Nephron progenitor cell (in vitro differentiated cells): ENCODE measurements at regions not wholly inside any gene's neighbourhood (a gene's known extent, or its start where the extent isn't known, plus 50 kb on each side); places are given as distances from the start of the nearest gene placed in this dataset.
A peak's percentile ranks its signal among the peaks of the same experiment; 100 is the strongest.

Experiments used
- DNase-seq: peaks from one replicate; pipeline ENCODE4 v3.0.0; 2021
- H3K27ac Mint-ChIP-seq: 2 replicates; pipeline ENCODE4 v1.8.0; 2021; ENCODE audit warnings: mild to moderate bottlenecking, moderate library complexity, mixed read lengths
- H3K27me3 Mint-ChIP-seq: 2 replicates; pipeline ENCODE4 v1.8.0; 2021; ENCODE audit warnings: mild to moderate bottlenecking, low read depth, mixed read lengths; ENCODE audit not compliant: poor library complexity
- H3K36me3 Mint-ChIP-seq: 2 replicates; pipeline ENCODE4 v1.8.0; 2021; ENCODE audit warnings: low read depth, mixed read lengths
- H3K4me1 Mint-ChIP-seq: 2 replicates; pipeline ENCODE4 v1.8.0; 2021; ENCODE audit warnings: mixed read lengths
- H3K4me3 Mint-ChIP-seq: 2 replicates; pipeline ENCODE4 v1.8.0; 2021; ENCODE audit warnings: mild to moderate bottlenecking, moderate library complexity, mixed read lengths
- H3K9me3 Mint-ChIP-seq: 2 replicates; pipeline ENCODE4 v1.8.0; 2021; ENCODE audit warnings: mild to moderate bottlenecking, moderate library complexity, mixed read lengths
- TF ChIP-seq, protein P1 (sequence below): fragments of 200-600 bp; sonication (generic); IDR thresholded peaks from 2 replicates; pipeline ENCODE4 v1.5.0; 2021; ENCODE audit warnings: antibody characterized with exemption

GRCh38 chr3:159929171-159930141 lies 59.2 kb upstream of the IL12A start:
- H3K27ac Mint-ChIP-seq = peak overlapping the region; percentile 74

GRCh38 chr3:159934216-159934615 lies 54.4 kb upstream of the IL12A start:
- peaks cover 12% of the 10 kb centered on the region for H3K36me3 Mint-ChIP-seq
- H3K4me1 Mint-ChIP-seq = no peaks in the 10 kb centered on the region
- H3K27ac Mint-ChIP-seq = no peak overlapping the region
- H3K27me3 Mint-ChIP-seq = peaks cover 8% of the 10 kb centered on the region
- H3K4me3 Mint-ChIP-seq = no peak overlapping the region
- no peak for DNase-seq
- H3K9me3 Mint-ChIP-seq = peaks cover 39% of the 10 kb centered on the region
- TF ChIP-seq, protein P1, sequence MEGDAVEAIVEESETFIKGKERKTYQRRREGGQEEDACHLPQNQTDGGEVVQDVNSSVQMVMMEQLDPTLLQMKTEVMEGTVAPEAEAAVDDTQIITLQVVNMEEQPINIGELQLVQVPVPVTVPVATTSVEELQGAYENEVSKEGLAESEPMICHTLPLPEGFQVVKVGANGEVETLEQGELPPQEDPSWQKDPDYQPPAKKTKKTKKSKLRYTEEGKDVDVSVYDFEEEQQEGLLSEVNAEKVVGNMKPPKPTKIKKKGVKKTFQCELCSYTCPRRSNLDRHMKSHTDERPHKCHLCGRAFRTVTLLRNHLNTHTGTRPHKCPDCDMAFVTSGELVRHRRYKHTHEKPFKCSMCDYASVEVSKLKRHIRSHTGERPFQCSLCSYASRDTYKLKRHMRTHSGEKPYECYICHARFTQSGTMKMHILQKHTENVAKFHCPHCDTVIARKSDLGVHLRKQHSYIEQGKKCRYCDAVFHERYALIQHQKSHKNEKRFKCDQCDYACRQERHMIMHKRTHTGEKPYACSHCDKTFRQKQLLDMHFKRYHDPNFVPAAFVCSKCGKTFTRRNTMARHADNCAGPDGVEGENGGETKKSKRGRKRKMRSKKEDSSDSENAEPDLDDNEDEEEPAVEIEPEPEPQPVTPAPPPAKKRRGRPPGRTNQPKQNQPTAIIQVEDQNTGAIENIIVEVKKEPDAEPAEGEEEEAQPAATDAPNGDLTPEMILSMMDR = no peak

More at GRCh38 chr3:159929171-159930141, 59.2 kb upstream of the IL12A start:
- DNase-seq = no peak
- Mint-ChIP-seq H3K4me1 (peaks cover 6% of the 10 kb centered on the region), H3K9me3 (peaks cover 23% of the 10 kb centered on the region), H3K27me3 (peaks cover 14% of the 10 kb centered on the region), H3K36me3 (peaks cover 5% of the 10 kb centered on the region), H3K4me3 (no peak overlapping the region)
- TF ChIP-seq, protein P1 = no peak

DNA sequence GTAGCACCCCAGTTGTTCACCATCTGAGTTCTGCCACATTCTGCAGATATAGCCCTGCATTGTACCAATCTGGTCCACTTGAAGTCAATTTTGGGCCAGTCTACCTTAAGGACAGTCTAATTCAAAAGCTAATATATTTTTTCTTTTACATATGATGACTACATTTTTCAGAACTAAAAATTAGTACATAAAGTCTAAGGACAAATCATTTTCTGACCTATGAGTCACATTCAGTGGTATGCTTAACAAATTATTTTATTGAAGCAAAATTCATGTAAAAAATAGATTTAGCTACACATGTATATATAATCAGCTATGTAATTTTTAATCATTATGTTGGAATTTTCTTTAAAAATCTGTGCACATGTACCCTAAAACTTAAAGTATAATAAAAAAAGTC lies 52.1 kb upstream of the IL12A start:
- H3K27me3 Mint-ChIP-seq = peaks cover 12% of the 10 kb centered on the region
- TF ChIP-seq, protein P1 = no peak
- H3K9me3 Mint-ChIP-seq = peaks cover 44% of the 10 kb centered on the region
- no peaks in the 10 kb centered on the region for H3K4me1 Mint-ChIP-seq
- H3K36me3 Mint-ChIP-seq = peaks cover 12% of the 10 kb centered on the region
- H3K27ac Mint-ChIP-seq = no peak overlapping the region
- DNase-seq = no peak
- no peak overlapping the region for H3K4me3 Mint-ChIP-seq

- H3K9me3 Mint-ChIP-seq = peaks cover 37% of the 10 kb centered on the region
- no peaks in the 10 kb centered on the region for H3K4me1 Mint-ChIP-seq
- TF ChIP-seq, protein P1 = no peak
- H3K27ac Mint-ChIP-seq = no peak overlapping the region
- H3K4me3 Mint-ChIP-seq = no peak overlapping the region
- peaks cover 16% of the 10 kb centered on the region for H3K27me3 Mint-ChIP-seq
- H3K36me3 Mint-ChIP-seq = peaks cover 12% of the 10 kb centered on the region
- DNase-seq = no peak
Measured at GRCh38 chr3:159937561-159938166, 51.0 kb upstream of the IL12A start.

- Mint-ChIP-seq H3K27me3 (peaks cover 13% of the 10 kb centered on the region), H3K27ac (no peak overlapping the region), H3K4me3 (no peak overlapping the region), H3K4me1 (no peaks in the 10 kb centered on the region), H3K9me3 (peaks cover 29% of the 10 kb centered on the region), H3K36me3 (peaks cover 8% of the 10 kb centered on the region)
- TF ChIP-seq, protein P1 = no peak
- DNase-seq = no peak
Measured at GRCh38 chr3:159938714-159939113, 49.9 kb upstream of the IL12A start.
